NCI-H460 (cell line): ENCODE measurements at regions not wholly inside any gene's neighbourhood (a gene's known extent, or its start where the extent isn't known, plus 50 kb on each side); places are given as distances from the start of the nearest gene placed in this dataset.
"Not testable (repeated sequence)": the region's sequence is repeated elsewhere in the genome, so short reads cannot be mapped to it uniquely, and the experiment has no call there.

Experiments used
- DNase-seq: peaks from one replicate; pipeline ENCODE4 v3.0.0-alpha.2; 2016; ENCODE audit warnings: low read depth; ENCODE audit errors: extremely low read depth
- small RNA-seq, 2 experiments: library from RNA; depleted of rRNA; stranded (forward); fragments of <200 nt; gene quantifications; one replicate each; pipeline ENCODE3, GENCODE V24; 2014

GRCh38 chr7:80298201-80298600, 163.6 kb downstream of the GNAI1 start:
- DNase-seq: no peak

- DNase-seq: no peak
Measured at GRCh38 chr7:80294346-80294745, 159.7 kb downstream of the GNAI1 start.

- not testable (repeated sequence) for DNase-seq
Measured at GRCh38 chr7:80292634-80293033, 158.0 kb downstream of the GNAI1 start.

- DNase-seq: no peak
Measured at GRCh38 chr7:80288175-80289122, 153.8 kb downstream of the GNAI1 start.

GRCh38 chr7:80287400-80288174, 153.0 kb downstream of the GNAI1 start:
- no peak for DNase-seq

GRCh38 chr7:80286611-80287010, 152.0 kb downstream of the GNAI1 start:
- DNase-seq: no peak

- peak; percentile 38 for DNase-seq
Measured at GRCh38 chr7:80284855-80285254, 150.2 kb downstream of the GNAI1 start.

- no peak for DNase-seq
Measured at GRCh38 chr7:80279760-80280159, 145.1 kb downstream of the GNAI1 start.

GRCh38 chr7:80278737-80279136, 144.1 kb downstream of the GNAI1 start:
- no peak for DNase-seq

- peak; percentile 7 for DNase-seq
Measured at GRCh38 chr7:80277434-80278427, 143.1 kb downstream of the GNAI1 start.

Small RNA genes lying in the stretch of these regions (small RNA-seq; reads per million reads assigned to genes)
- gene RN7SL35P: 0 reads per million in 2 experiments
- gene SNRPBP1: 0 reads per million in 2 experiments
